ENCODE measurements at regions not wholly inside any gene's neighbourhood (a gene's known extent, or its start where the extent isn't known, plus 50 kb on each side); places are given as distances from the start of the nearest gene placed in this dataset.

GRCh38 chr20:16147916-16148315 lies 425.3 kb downstream of the KIF16B start:
- TF ChIP-seq EP300 (IDR thresholded peaks at IDR 0.05) (no peak), POLR2A (IDR thresholded peaks at IDR 0.05) (no peak)

Data from upper lobe of left lung (tissue), 4 donors.